Breast epithelium (tissue), 4 donors: ENCODE measurements at regions not wholly inside any gene's neighbourhood (a gene's known extent, or its start where the extent isn't known, plus 50 kb on each side); places are given as distances from the start of the nearest gene placed in this dataset.

Source experiments
- DNase-seq, 2 donors: peaks; one replicate each; pipeline ENCODE4 v3.0.0-alpha.2; 2019; ENCODE audit warnings: low spot score in 2 of 2
- H3K27ac ChIP-seq, 2 donors: fragments of 200-600 bp; sonication (generic) in 1 of 2; one replicate each; pipeline ENCODE4 v1.5.1; 2016 to 2019; ENCODE audit warnings: mild to moderate bottlenecking in 1 of 2
- H3K27me3 ChIP-seq, 2 donors: fragments of 200-600 bp; sonication (generic) in 1 of 2; one replicate each; pipeline versions ENCODE4 v1.5.1 to v1.6.0; 2017 to 2019; ENCODE audit warnings: control low read depth in 1 of 2, mild to moderate bottlenecking in 1 of 2
- H3K36me3 ChIP-seq: fragments of 200-600 bp; one replicate; pipeline ENCODE4 v1.5.1; 2019
- H3K4me1 ChIP-seq, 2 donors: fragments of 200-600 bp; sonication (generic); one replicate each; pipeline ENCODE4 v1.5.1; 2016 to 2019; ENCODE audit warnings: control low read depth in 1 of 2
- H3K4me3 ChIP-seq, 3 donors: fragments of 200-600 bp; sonication (generic); 1 replicate in 2 of 3; 2 replicates in 1 of 3; pipeline ENCODE4 v1.5.1; 2016 to 2019; ENCODE audit warnings: mild to moderate bottlenecking in 3 of 3, moderate library complexity in 2 of 3
- H3K9me3 ChIP-seq, 2 donors: fragments of 200-600 bp; sonication (generic) in 1 of 2; one replicate each; pipeline ENCODE4 v1.5.1; 2016 to 2019; ENCODE audit warnings: control low read depth in 1 of 2
- CTCF ChIP-seq, 3 donors: fragments of 450-650 bp; IDR thresholded peaks; one replicate each; pipeline ENCODE4 v1.5.1; 2016 to 2017; ENCODE audit warnings: antibody characterized with exemption in 3 of 3, mild to moderate bottlenecking in 3 of 3, moderate library complexity in 3 of 3
- POLR2A ChIP-seq: fragments of 450-650 bp; IDR thresholded peaks from one replicate; pipeline ENCODE4 v1.6.1; 2016; ENCODE audit warnings: antibody characterized with exemption, mild to moderate bottlenecking, moderate library complexity
- POLR2AphosphoS5 ChIP-seq, 3 donors: sonication (generic); formaldehyde crosslinking; IDR thresholded peaks; one replicate each; pipeline ENCODE4 v1.6.1; 2017; ENCODE audit warnings: antibody characterized with exemption in 3 of 3
- intact Hi-C: fragments of 100-400 bp; cut with DNase I; formaldehyde crosslinking; loops from one replicate; pipeline ENCODE4 v1.15.1; 2023; ENCODE audit warnings: low total_unique reads

DNA sequence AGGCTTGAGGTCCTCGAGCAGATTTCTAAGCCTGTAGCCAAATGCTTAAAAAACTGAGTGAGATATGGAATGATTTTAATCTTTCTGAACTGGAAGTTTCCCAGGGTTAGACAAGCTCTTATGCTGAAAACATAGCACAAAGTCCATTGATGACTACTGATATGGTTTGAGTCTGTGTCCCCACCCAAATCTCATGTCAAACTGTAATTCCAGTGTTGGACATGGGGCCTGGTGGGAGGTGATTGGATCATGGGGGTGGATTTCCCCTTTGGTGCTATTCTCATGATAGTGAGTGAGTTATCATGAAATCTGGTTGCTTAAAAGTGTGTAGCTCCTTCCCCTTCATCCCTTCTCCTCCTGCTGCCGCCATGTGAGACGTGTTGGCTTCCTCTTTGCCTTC is 454.9 kb downstream of the SPRY1 start:
- H3K4me3 ChIP-seq = no peak overlapping the region
- no peak for DNase-seq
- peak overlapping the region in 1 of 2 donors; percentile 35 for H3K27ac ChIP-seq
- H3K9me3 ChIP-seq = no peaks in the 10 kb centered on the region
- no peaks in the 10 kb centered on the region for H3K27me3 ChIP-seq
- TF ChIP-seq POLR2AphosphoS5 (IDR thresholded peaks at IDR 0.05) = no peak
- TF ChIP-seq CTCF (IDR thresholded peaks at IDR 0.05) = no peak
- no peak for TF ChIP-seq POLR2A
- H3K36me3 ChIP-seq = no peaks in the 10 kb centered on the region
- H3K4me1 ChIP-seq = no peaks in the 10 kb centered on the region
- intact Hi-C loops = no loop called here

DNA sequence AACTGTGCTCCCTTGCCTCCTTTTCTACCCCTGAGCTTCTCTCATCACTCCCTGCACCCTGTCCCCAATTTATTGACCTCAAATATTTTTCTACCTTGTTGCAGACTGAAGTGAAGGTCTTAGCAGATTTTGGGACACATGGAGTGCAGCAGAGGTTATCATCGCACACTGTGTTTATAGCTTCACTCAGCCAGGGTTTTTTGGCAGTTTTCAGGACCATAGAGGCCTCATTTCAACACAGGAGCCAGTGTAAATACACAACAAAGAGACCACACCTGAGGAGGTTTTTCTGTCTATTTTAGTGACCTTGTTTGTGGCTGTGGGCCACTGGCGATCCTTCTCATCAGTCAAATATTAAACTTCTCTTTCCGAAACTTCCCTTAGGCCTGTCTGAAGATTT is 457.1 kb downstream of the SPRY1 start:
- Histone ChIP-seq H3K9me3 (no peaks in the 10 kb centered on the region), H3K4me1 (no peaks in the 10 kb centered on the region), H3K27me3 (no peaks in the 10 kb centered on the region), H3K27ac (no peak overlapping the region), H3K4me3 (no peak overlapping the region), H3K36me3 (no peaks in the 10 kb centered on the region)
- intact Hi-C loops = no loop called here
- no peak for DNase-seq
- TF ChIP-seq POLR2A (no peak), POLR2AphosphoS5 (IDR thresholded peaks at IDR 0.05) (no peak), CTCF (IDR thresholded peaks at IDR 0.05) (no peak)

GRCh38 chr4:123856689-123857545 is 460.3 kb downstream of the SPRY1 start:
- no peak for DNase-seq
- TF ChIP-seq CTCF (IDR thresholded peaks at IDR 0.05) (peak in 1 of 3 donors; percentile 23), POLR2A (no peak), POLR2AphosphoS5 (IDR thresholded peaks at IDR 0.05) (peak in 1 of 3 donors; percentile 42)
- Histone ChIP-seq H3K4me1 (no peaks in the 10 kb centered on the region), H3K9me3 (no peaks in the 10 kb centered on the region), H3K27me3 (no peaks in the 10 kb centered on the region), H3K4me3 (peak overlapping the region in 1 of 3 donors; percentile 35), H3K36me3 (no peaks in the 10 kb centered on the region), H3K27ac (peak overlapping the region; percentile 26 to 62)
- intact Hi-C loops = no loop called here

DNA sequence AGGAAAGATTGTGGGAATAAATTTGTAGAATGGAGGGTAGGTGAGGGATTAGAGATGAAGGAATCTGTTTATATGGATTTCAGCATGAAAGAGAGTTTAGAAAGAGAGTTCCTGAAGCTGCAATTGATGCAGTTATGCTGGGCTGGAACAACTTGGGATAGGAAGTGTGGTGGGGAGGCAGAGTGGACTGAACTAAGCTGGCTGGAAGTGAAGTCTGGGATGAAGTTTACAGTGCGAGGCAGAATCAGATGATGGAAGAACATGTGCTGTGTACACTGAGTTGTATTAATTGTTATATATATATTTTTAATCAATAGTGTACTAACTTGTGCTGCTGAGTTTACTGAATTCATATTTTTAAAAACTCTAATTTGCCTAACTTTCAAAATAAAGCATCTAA is 461.9 kb downstream of the SPRY1 start:
- no peak for DNase-seq
- Histone ChIP-seq H3K36me3 (no peaks in the 10 kb centered on the region), H3K4me3 (no peak overlapping the region), H3K27me3 (no peaks in the 10 kb centered on the region), H3K4me1 (no peaks in the 10 kb centered on the region), H3K27ac (peak overlapping the region in 1 of 2 donors; percentile 35), H3K9me3 (no peaks in the 10 kb centered on the region)
- intact Hi-C loops = no loop called here
- TF ChIP-seq CTCF (IDR thresholded peaks at IDR 0.05) = no peak
- no peak for TF ChIP-seq POLR2A
- no peak for TF ChIP-seq POLR2AphosphoS5 (IDR thresholded peaks at IDR 0.05)

GRCh38 chr4:123862812-123863211 is 466.2 kb downstream of the SPRY1 start:
- H3K36me3 ChIP-seq = no peaks in the 10 kb centered on the region
- no peak overlapping the region for H3K27ac ChIP-seq
- no peak for DNase-seq
- H3K9me3 ChIP-seq = no peaks in the 10 kb centered on the region
- no peaks in the 10 kb centered on the region for H3K4me1 ChIP-seq
- H3K27me3 ChIP-seq = no peaks in the 10 kb centered on the region
- H3K4me3 ChIP-seq = no peak overlapping the region
- TF ChIP-seq POLR2A (no peak), CTCF (IDR thresholded peaks at IDR 0.05) (no peak), POLR2AphosphoS5 (IDR thresholded peaks at IDR 0.05) (no peak)
- intact Hi-C loops = no loop called here
